A673 (cell line): ENCODE measurements at regions not wholly inside any gene's neighbourhood (a gene's known extent, or its start where the extent isn't known, plus 50 kb on each side); places are given as distances from the start of the nearest gene placed in this dataset.

Experiments used
- EZH2 ChIP-seq: fragments of 200-600 bp; sonication (generic); IDR thresholded peaks from 2 replicates; pipeline ENCODE4 v1.6.1; 2017; ENCODE audit warnings: borderline replicate concordance, low read depth, mild to moderate bottlenecking, mixed read lengths, antibody characterized with exemption, low read length; ENCODE audit not compliant: poor library complexity, severe bottlenecking
- TF ChIP-seq, protein P1 (sequence below): fragments of 300-800, 200-600 bp; sonication (generic); conservative IDR thresholded peaks from 2 replicates; pipeline ENCODE4 v1.5.1; 2017; ENCODE audit warnings: low read depth, mild to moderate bottlenecking, antibody characterized with exemption, low read length, moderate library complexity, mixed read lengths

DNA sequence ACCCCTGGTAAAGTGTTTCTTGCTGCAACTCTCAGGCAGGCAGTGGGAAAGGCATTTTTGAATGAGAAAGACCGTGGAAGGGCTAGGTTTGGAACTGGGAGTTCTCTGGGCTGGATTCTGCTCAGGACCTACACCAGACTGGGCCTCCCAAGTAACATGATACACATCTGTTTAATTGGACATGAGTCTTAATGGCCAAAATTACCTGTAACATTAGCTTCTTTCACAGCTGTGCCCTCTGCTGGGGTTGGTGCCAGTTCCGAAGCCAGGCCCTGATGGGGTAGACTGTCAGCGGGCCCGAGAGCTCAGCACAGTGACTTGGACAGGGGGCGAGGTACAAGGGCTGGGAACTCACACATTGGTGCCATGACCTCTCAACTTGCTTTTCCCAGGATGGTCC lies 118.9 kb upstream of the IRX3 start:
- TF ChIP-seq, protein P1, sequence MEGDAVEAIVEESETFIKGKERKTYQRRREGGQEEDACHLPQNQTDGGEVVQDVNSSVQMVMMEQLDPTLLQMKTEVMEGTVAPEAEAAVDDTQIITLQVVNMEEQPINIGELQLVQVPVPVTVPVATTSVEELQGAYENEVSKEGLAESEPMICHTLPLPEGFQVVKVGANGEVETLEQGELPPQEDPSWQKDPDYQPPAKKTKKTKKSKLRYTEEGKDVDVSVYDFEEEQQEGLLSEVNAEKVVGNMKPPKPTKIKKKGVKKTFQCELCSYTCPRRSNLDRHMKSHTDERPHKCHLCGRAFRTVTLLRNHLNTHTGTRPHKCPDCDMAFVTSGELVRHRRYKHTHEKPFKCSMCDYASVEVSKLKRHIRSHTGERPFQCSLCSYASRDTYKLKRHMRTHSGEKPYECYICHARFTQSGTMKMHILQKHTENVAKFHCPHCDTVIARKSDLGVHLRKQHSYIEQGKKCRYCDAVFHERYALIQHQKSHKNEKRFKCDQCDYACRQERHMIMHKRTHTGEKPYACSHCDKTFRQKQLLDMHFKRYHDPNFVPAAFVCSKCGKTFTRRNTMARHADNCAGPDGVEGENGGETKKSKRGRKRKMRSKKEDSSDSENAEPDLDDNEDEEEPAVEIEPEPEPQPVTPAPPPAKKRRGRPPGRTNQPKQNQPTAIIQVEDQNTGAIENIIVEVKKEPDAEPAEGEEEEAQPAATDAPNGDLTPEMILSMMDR, result no peak
- TF ChIP-seq EZH2, result no peak
